HepG2 (cell line): ENCODE measurements at regions not wholly inside any gene's neighbourhood (a gene's known extent, or its start where the extent isn't known, plus 50 kb on each side); places are given as distances from the start of the nearest gene placed in this dataset.

ENCODE experiments used
- ATAC-seq: fragments of 200-7000 bp; cut with Tn5 transposase; 3 replicates; pipeline ENCODE4 v1.9.1; 2020; ENCODE audit warnings: mild to moderate bottlenecking, moderate library complexity
- BruUV-seq: library from RNA; stranded (reverse); fragments of 400-500 nt; replicated peaks from 2 replicates; lab custom pipeline; 2021; lab: Mats Ljungman, UMichigan
- CTCF ChIA-PET: fragments of 300-600 bp; formaldehyde crosslinking; extraction: SDS; loops from one replicate; lab custom pipeline; 2021; ENCODE audit warnings: low total read pairs, inconsistent platforms, low intra/inter-chr PET ratio; lab: Yijun Ruan, JAX
- POLR2A ChIA-PET: fragments of 350-600 bp; sonication (Branson Sonifier 250); formaldehyde crosslinking; loops from one replicate; lab custom pipeline; 2020; ENCODE audit warnings: antibody characterized with exemption, inconsistent platforms; lab: Yijun Ruan, JAX
- DNase-seq: peaks from one replicate; pipeline ENCODE4 v3.0.0-alpha.2; 2015; ENCODE audit warnings: low spot score
- FAIRE-seq: peaks from 3 replicates; lab custom pipeline; 2011; peaks lifted over from hg19 to GRCh38; lab: Jason Lieb, UNC
- H2AFZ ChIP-seq: one replicate; pipeline ENCODE4 v1.6.1; 2011; ENCODE audit warnings: low read length, inconsistent platforms
- H3K27ac ChIP-seq: fragments of 300-600 bp; 3 replicates; pipeline ENCODE4 v1.8.0; 2011; ENCODE audit warnings: mixed run types, mild to moderate bottlenecking, mixed read lengths, low read length, inconsistent platforms; ENCODE audit not compliant: insufficient read depth; ENCODE audit errors: extremely low read length
- H3K27me3 ChIP-seq, 2 experiments: fragments of 200-600 bp in 1 of 2; 2 replicates in 1 of 2; 3 replicates in 1 of 2; pipeline versions ENCODE4 v1.6.0 to v1.8.0; 2011; ENCODE audit warnings: low read length in 2 of 2, mild to moderate bottlenecking in 2 of 2, moderate library complexity in 2 of 2, inconsistent platforms in 1 of 2; ENCODE audit not compliant: insufficient read depth in 2 of 2, control insufficient read depth in 1 of 2
- H3K36me3 ChIP-seq, 2 experiments: fragments of 200-600 bp in 1 of 2; replicated peaks in 1 of 2; 2 replicates in 1 of 2; 3 replicates in 1 of 2; pipeline versions ENCODE4 v1.5.1 to v1.8.0; 2011; ENCODE audit warnings: low read length in 2 of 2, inconsistent platforms in 1 of 2; ENCODE audit not compliant: insufficient read depth in 2 of 2, control insufficient read depth in 1 of 2
- H3K4me1 ChIP-seq: 2 replicates; pipeline ENCODE4 v1.5.1; 2012; ENCODE audit warnings: low read length, inconsistent platforms; ENCODE audit not compliant: insufficient read depth
- H3K4me2 ChIP-seq: 2 replicates; pipeline ENCODE4 v1.6.0; 2011; ENCODE audit warnings: low read depth, low read length, inconsistent platforms
- H3K4me3 ChIP-seq, 3 experiments: fragments of 200-600 bp in 1 of 3; sonication (generic), shearing (Covaris generic) in 1 of 3; replicated peaks in 1 of 3; 2 replicates each; pipeline ENCODE4 v1.5.1; 2011 to 2016; ENCODE audit warnings: low read length in 3 of 3, inconsistent platforms in 2 of 3, low read depth in 2 of 3, mild to moderate bottlenecking in 2 of 3, control low read depth in 1 of 3, mixed read lengths in 1 of 3; ENCODE audit not compliant: insufficient read depth in 1 of 3
- H3K79me2 ChIP-seq: one replicate; pipeline ENCODE4 v1.6.1; 2011; ENCODE audit warnings: low read length, inconsistent platforms; ENCODE audit not compliant: insufficient read depth
- H3K9ac ChIP-seq: 2 replicates; pipeline ENCODE4 v1.6.0; 2011; ENCODE audit warnings: mild to moderate bottlenecking, low read depth, low read length, inconsistent platforms; ENCODE audit not compliant: insufficient read depth
- H3K9me3 ChIP-seq: 2 replicates; pipeline ENCODE4 v1.5.1; 2012; ENCODE audit warnings: mild to moderate bottlenecking, low read length
- H4K20me1 ChIP-seq: 2 replicates; pipeline ENCODE4 v1.6.0; 2011; ENCODE audit warnings: inconsistent platforms, mild to moderate bottlenecking, low read length, moderate library complexity; ENCODE audit not compliant: insufficient read depth
- BRCA1 ChIP-seq: sonication (generic); formaldehyde crosslinking; IDR thresholded peaks from 2 replicates; pipeline ENCODE4 v1.4.0; 2020; ENCODE audit warnings: missing genetic modification reagents
- HNRNPK ChIP-seq: fragments of 200-400 bp; formaldehyde crosslinking; IDR thresholded peaks from 2 replicates; pipeline ENCODE4 v1.6.1; 2018; ENCODE audit warnings: low read length, low read depth, moderate library complexity, mild to moderate bottlenecking; ENCODE audit not compliant: poor library complexity, severe bottlenecking
- HOXD1 ChIP-seq: sonication (generic); formaldehyde crosslinking; IDR thresholded peaks from 2 replicates; pipeline ENCODE4 v1.5.0; 2020; ENCODE audit warnings: missing genetic modification reagents
- KDM5B ChIP-seq: sonication (generic); formaldehyde crosslinking; IDR thresholded peaks from 2 replicates; pipeline ENCODE4 v1.4.0; 2020; ENCODE audit warnings: missing genetic modification reagents, mild to moderate bottlenecking, borderline replicate concordance
- KLF12 ChIP-seq: sonication (generic); formaldehyde crosslinking; IDR thresholded peaks from 2 replicates; pipeline ENCODE4 v1.4.0; 2020; ENCODE audit warnings: missing genetic modification reagents, borderline replicate concordance
- NFYB ChIP-seq: sonication (generic); formaldehyde crosslinking; IDR thresholded peaks from 2 replicates; pipeline ENCODE4 v1.4.0; 2020; ENCODE audit warnings: missing genetic modification reagents
- NFYC ChIP-seq: IDR thresholded peaks from 2 replicates; pipeline ENCODE4 v1.6.1; 2016; ENCODE audit warnings: missing genetic modification reagents, missing compliant biosample characterization
- NRL ChIP-seq: sonication (generic); formaldehyde crosslinking; IDR thresholded peaks from 2 replicates; pipeline ENCODE4 v1.5.0; 2020; ENCODE audit warnings: missing genetic modification reagents, mild to moderate bottlenecking, moderate library complexity, borderline replicate concordance
- PAWR ChIP-seq: sonication (generic); formaldehyde crosslinking; IDR thresholded peaks from 2 replicates; pipeline ENCODE4 v1.4.0; 2020; ENCODE audit warnings: missing genetic modification reagents, mild to moderate bottlenecking, borderline replicate concordance
- ZNF121 ChIP-seq: sonication (generic); formaldehyde crosslinking; IDR thresholded peaks from 2 replicates; pipeline ENCODE4 v1.5.0; 2020; ENCODE audit warnings: mild to moderate bottlenecking, missing genetic modification reagents
- ZNF138 ChIP-seq: sonication (generic); formaldehyde crosslinking; IDR thresholded peaks from 2 replicates; pipeline ENCODE4 v1.5.0; 2020; ENCODE audit warnings: mild to moderate bottlenecking, low read depth, missing genetic modification reagents
- ZNF256 ChIP-seq: sonication (generic); formaldehyde crosslinking; conservative IDR thresholded peaks from 2 replicates; pipeline ENCODE4 v1.4.0; 2020; ENCODE audit warnings: missing genetic modification reagents
- ZNF510 ChIP-seq: sonication (generic); formaldehyde crosslinking; IDR thresholded peaks from 2 replicates; pipeline ENCODE4 v1.4.0; 2020; ENCODE audit warnings: low read depth, mild to moderate bottlenecking, missing genetic modification reagents
- ZNF569 ChIP-seq: sonication (generic); formaldehyde crosslinking; IDR thresholded peaks from 2 replicates; pipeline ENCODE4 v1.5.0; 2020; ENCODE audit warnings: mild to moderate bottlenecking, missing genetic modification reagents, moderate library complexity, borderline replicate concordance
- ZNF781 ChIP-seq: sonication (generic); formaldehyde crosslinking; IDR thresholded peaks from 2 replicates; pipeline ENCODE4 v1.5.1; 2020; ENCODE audit warnings: borderline replicate concordance, mild to moderate bottlenecking, missing genetic modification reagents; ENCODE audit errors: not compliant biosample characterization
- WGBS: methylation state at CpG from one replicate; pipeline ENCODE4 v1.1.6; 2017; ENCODE audit warnings: low lambda C conversion rate; 5-methylcytosine and 5-hydroxymethylcytosine counted together
- in situ Hi-C: cut with HindIII; loops from 2 replicates; pipeline ENCODE4 v1.10.0; 2017; ENCODE audit warnings: low pct_unique_long_range_greater_than_20kb; ENCODE audit not compliant: extremely low pct_ligation_motif_present
- intact Hi-C: fragments of 100-400 bp; cut with micrococcal nuclease; formaldehyde crosslinking; loops from one replicate; pipeline ENCODE4 v1.10.0; 2022; ENCODE audit not compliant: unreplicated experiment
- TF ChIP-seq, protein P1 (sequence below): sonication (generic); formaldehyde crosslinking; IDR thresholded peaks from 2 replicates; pipeline ENCODE4 v1.8.0; 2022; ENCODE audit warnings: mild to moderate bottlenecking, missing genetic modification reagents, moderate library complexity
- TF ChIP-seq, protein P2 (sequence below): sonication (generic); formaldehyde crosslinking; IDR thresholded peaks from 2 replicates; pipeline ENCODE4 v1.4.0; 2020; ENCODE audit warnings: missing genetic modification reagents

DNA sequence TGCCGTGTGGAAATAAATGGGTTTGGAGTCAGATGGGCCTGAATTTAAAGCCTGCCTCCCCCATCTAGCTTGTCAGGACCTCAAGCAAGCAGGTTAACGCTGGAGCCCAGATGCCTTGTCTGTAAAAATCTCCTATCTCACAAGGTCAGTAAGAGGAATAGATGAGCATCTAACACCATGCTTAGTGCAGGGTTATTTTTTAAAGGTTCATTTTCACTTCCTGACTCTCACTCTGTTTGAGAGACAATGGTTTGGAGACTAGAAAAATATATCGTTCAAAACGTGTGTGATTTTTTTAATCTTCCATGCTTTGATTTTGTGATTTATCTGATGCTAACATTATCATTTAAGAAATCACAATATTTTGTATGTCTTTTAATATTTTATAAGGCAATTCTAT is 114.0 kb upstream of the TAB2 start:
- POLR2A ChIA-PET, result no interaction called here
- no peaks in the 10 kb centered on the region for H3K4me1 ChIP-seq
- H3K9me3 ChIP-seq, result 0 out of 2 replicates have a peak, but pooled peaks cover 5% of the 10 kb centered on the region
- no peak overlapping the region for H3K9ac ChIP-seq
- H3K4me2 ChIP-seq, result no peak overlapping the region
- no peak for ATAC-seq
- H4K20me1 ChIP-seq, result no peaks in the 10 kb centered on the region
- in situ Hi-C loops, result no loop called here
- peaks cover 0 to 19% of the 10 kb centered on the region in 2 experiments; a peak in 3 of 5 replicates for H3K27me3 ChIP-seq
- no peak overlapping the region for H3K27ac ChIP-seq
- no TSS peak for BruUV-seq
- no peak for DNase-seq
- no peaks in the 10 kb centered on the region for H3K36me3 ChIP-seq
- no peak for FAIRE-seq
- H3K4me3 ChIP-seq, result no peak overlapping the region
- no peak overlapping the region for H2AFZ ChIP-seq
- CTCF ChIA-PET, result no interaction called here
- intact Hi-C loops, result no loop called here
- WGBS, result 24% methylated on average over 4 of the region's 4 CpGs
- no peaks in the 10 kb centered on the region for H3K79me2 ChIP-seq
- no peak for TF ChIP-seq HNRNPK
- no peak for TF ChIP-seq NFYC (CRISPR knock-in tag)
- no peak for TF ChIP-seq ZNF510 (CRISPR knock-in tag)
- no peak for TF ChIP-seq NRL (CRISPR knock-in tag)
- TF ChIP-seq, protein P1, sequence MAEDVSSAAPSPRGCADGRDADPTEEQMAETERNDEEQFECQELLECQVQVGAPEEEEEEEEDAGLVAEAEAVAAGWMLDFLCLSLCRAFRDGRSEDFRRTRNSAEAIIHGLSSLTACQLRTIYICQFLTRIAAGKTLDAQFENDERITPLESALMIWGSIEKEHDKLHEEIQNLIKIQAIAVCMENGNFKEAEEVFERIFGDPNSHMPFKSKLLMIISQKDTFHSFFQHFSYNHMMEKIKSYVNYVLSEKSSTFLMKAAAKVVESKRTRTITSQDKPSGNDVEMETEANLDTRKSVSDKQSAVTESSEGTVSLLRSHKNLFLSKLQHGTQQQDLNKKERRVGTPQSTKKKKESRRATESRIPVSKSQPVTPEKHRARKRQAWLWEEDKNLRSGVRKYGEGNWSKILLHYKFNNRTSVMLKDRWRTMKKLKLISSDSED (CRISPR knock-in tag), result no peak
- TF ChIP-seq ZNF121 (CRISPR knock-in tag), result no peak
- no peak for TF ChIP-seq PAWR
- TF ChIP-seq HOXD1 (CRISPR knock-in tag), result no peak
- TF ChIP-seq ZNF569 (CRISPR knock-in tag), result no peak
- no peak for TF ChIP-seq BRCA1 (CRISPR knock-in tag)
- TF ChIP-seq, protein P2, sequence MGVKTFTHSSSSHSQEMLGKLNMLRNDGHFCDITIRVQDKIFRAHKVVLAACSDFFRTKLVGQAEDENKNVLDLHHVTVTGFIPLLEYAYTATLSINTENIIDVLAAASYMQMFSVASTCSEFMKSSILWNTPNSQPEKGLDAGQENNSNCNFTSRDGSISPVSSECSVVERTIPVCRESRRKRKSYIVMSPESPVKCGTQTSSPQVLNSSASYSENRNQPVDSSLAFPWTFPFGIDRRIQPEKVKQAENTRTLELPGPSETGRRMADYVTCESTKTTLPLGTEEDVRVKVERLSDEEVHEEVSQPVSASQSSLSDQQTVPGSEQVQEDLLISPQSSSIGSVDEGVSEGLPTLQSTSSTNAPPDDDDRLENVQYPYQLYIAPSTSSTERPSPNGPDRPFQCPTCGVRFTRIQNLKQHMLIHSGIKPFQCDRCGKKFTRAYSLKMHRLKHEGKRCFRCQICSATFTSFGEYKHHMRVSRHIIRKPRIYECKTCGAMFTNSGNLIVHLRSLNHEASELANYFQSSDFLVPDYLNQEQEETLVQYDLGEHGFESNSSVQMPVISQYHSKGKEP (CRISPR knock-in tag), result no peak
- no peak for TF ChIP-seq ZNF781
- no peak for TF ChIP-seq ZNF256 (CRISPR knock-in tag)
- no peak for TF ChIP-seq ZNF138
- no peak for TF ChIP-seq KLF12 (CRISPR knock-in tag)
- no peak for TF ChIP-seq KDM5B
- TF ChIP-seq NFYB (CRISPR knock-in tag), result no peak
